T-helper 1 cell treated with Interleukin-12 subunit alpha and Interleukin-12 subunit beta and Interleukin-4 antibody, amounts not matched to agents 30 μg/mL and 1 μg/mL, for 36 hours (primary cell): ENCODE measurements at regions not wholly inside any gene's neighbourhood (a gene's known extent, or its start where the extent isn't known, plus 50 kb on each side); places are given as distances from the start of the nearest gene placed in this dataset.

Source experiments
- H3K27ac Mint-ChIP-seq: one replicate; pipeline ENCODE4 v1.8.0; 2021; ENCODE audit warnings: mild to moderate bottlenecking, mixed read lengths
- H3K27me3 Mint-ChIP-seq: one replicate; pipeline ENCODE4 v1.8.0; 2021; ENCODE audit warnings: low read depth, mixed read lengths
- H3K36me3 Mint-ChIP-seq: one replicate; pipeline ENCODE4 v1.8.0; 2021; ENCODE audit warnings: low read depth, mixed read lengths
- H3K4me1 Mint-ChIP-seq: one replicate; pipeline ENCODE4 v1.8.0; 2021; ENCODE audit warnings: low read depth, mixed read lengths
- H3K4me3 Mint-ChIP-seq: one replicate; pipeline ENCODE4 v1.8.0; 2021; ENCODE audit warnings: mild to moderate bottlenecking, moderate library complexity, mixed read lengths
- H3K9me3 Mint-ChIP-seq: one replicate; pipeline ENCODE4 v1.8.0; 2021; ENCODE audit warnings: mixed read lengths

- Mint-ChIP-seq H3K4me1 (no peaks in the 10 kb centered on the region), H3K4me3 (no peak overlapping the region), H3K27ac (no peak overlapping the region), H3K9me3 (peaks cover 11% of the 10 kb centered on the region), H3K27me3 (no peaks in the 10 kb centered on the region), H3K36me3 (no peaks in the 10 kb centered on the region)
Observed at GRCh38 chr22:47445212-47445611, 682.8 kb downstream of the TBC1D22A start.

- H3K4me3 Mint-ChIP-seq, result no peak overlapping the region
- H3K4me1 Mint-ChIP-seq, result no peaks in the 10 kb centered on the region
- H3K27me3 Mint-ChIP-seq, result no peaks in the 10 kb centered on the region
- H3K27ac Mint-ChIP-seq, result no peak overlapping the region
- H3K9me3 Mint-ChIP-seq, result peaks cover 11% of the 10 kb centered on the region
- H3K36me3 Mint-ChIP-seq, result no peaks in the 10 kb centered on the region
Observed at GRCh38 chr22:47444746-47445065, 682.3 kb downstream of the TBC1D22A start.

DNA sequence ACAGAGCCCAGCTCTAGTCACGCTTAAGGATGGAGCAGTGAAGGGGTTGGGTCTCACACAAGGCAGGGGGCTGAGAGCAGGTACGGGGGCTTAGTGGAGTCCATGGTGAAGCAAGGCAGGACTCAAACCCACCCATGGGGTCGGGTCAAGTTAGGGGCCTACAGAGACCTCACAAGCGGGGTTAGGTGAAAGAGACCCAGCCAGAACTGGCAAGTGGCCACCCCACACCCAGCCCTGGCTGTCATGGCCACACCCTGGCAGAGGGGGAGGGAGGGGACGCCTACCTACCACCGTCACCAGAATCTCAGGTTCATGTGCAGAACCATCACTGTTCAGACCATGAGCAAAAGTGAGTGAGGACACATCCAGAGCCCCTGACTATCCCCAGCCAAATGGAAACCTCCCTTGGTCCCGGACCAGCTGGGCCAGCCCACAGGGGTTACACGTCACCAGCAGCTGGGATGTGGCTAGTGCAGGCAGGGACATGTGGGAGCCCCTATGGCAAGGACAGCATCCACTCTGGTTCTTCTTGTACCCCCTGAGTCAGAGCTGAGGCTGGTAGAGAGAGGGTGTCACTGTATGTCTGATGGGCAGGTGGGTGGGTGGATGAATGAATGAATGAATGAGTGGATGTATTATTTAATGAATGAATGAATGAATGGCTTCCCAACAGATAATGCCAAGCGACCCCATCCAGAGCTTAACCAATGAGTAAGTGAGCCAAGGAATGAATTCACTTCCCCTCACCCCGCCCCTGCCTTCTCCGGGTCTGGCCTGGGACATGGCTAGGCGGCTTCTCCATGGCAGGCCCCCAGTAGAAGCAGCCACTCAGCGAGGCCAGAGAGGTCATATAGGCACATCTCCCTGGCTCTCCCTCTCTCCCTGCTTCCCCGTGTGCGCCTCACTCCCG, 681.6 kb downstream of the TBC1D22A start:
- Mint-ChIP-seq H3K27me3 (no peaks in the 10 kb centered on the region), H3K36me3 (no peaks in the 10 kb centered on the region), H3K4me1 (no peaks in the 10 kb centered on the region), H3K9me3 (peaks cover 11% of the 10 kb centered on the region), H3K4me3 (no peak overlapping the region), H3K27ac (no peak overlapping the region)

DNA sequence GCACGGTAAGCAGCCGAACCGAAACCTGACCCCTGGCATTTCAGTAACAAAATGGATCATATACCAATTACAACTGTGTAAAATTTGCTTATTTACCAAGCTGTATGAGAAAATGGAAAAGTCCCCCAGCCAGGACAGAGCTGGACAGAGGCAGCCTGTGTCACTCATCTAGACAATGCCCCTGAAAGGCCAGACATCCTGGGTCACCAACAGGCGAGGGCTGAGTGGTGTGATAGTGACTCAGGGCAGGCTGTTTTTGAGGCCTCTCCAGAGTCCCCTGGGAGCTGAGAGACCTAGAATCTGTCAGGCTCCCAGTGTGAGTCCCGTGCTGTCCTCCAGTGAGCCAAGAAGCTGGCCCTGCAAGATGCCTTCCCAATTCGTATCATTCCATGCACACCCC, 680.4 kb downstream of the TBC1D22A start:
- H3K9me3 Mint-ChIP-seq, result peaks cover 11% of the 10 kb centered on the region
- H3K36me3 Mint-ChIP-seq, result no peaks in the 10 kb centered on the region
- H3K27ac Mint-ChIP-seq, result no peak overlapping the region
- no peaks in the 10 kb centered on the region for H3K4me1 Mint-ChIP-seq
- no peaks in the 10 kb centered on the region for H3K27me3 Mint-ChIP-seq
- no peak overlapping the region for H3K4me3 Mint-ChIP-seq

- Mint-ChIP-seq H3K4me3 (no peak overlapping the region), H3K9me3 (peaks cover 11% of the 10 kb centered on the region), H3K4me1 (no peaks in the 10 kb centered on the region), H3K36me3 (no peaks in the 10 kb centered on the region), H3K27ac (no peak overlapping the region), H3K27me3 (no peaks in the 10 kb centered on the region)
Observed at GRCh38 chr22:47439643-47440265, 677.3 kb downstream of the TBC1D22A start.

GRCh38 chr22:47437636-47438035, 675.2 kb downstream of the TBC1D22A start:
- H3K36me3 Mint-ChIP-seq, result no peaks in the 10 kb centered on the region
- H3K4me3 Mint-ChIP-seq, result no peak overlapping the region
- H3K9me3 Mint-ChIP-seq, result peaks cover 9% of the 10 kb centered on the region
- H3K27ac Mint-ChIP-seq, result no peak overlapping the region
- H3K4me1 Mint-ChIP-seq, result no peaks in the 10 kb centered on the region
- H3K27me3 Mint-ChIP-seq, result no peaks in the 10 kb centered on the region

- Mint-ChIP-seq H3K36me3 (no peaks in the 10 kb centered on the region), H3K4me1 (no peaks in the 10 kb centered on the region), H3K4me3 (no peak overlapping the region), H3K27me3 (no peaks in the 10 kb centered on the region), H3K27ac (no peak overlapping the region), H3K9me3 (peaks cover 8% of the 10 kb centered on the region)
Observed at GRCh38 chr22:47437110-47437509, 674.7 kb downstream of the TBC1D22A start.

DNA sequence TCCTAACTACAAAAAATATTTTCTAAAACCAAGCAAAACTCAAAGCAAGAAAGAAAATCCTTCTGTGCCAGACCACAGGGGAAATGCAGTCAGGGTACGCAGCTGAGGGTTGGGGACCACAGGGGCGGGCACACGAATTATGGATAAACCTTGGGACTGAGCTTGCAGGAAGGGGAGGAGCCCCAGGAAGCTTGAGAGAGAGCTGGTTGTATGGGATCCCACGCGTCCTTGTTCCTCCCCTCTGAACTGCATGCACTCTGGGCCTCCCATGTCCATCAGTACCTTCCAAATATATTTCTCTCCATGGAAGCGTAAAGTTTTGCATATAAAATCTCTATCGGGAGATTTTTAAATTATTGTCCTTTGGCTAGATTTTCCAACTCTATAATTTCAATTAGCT, 673.4 kb downstream of the TBC1D22A start:
- H3K9me3 Mint-ChIP-seq, result peaks cover 8% of the 10 kb centered on the region
- no peaks in the 10 kb centered on the region for H3K4me1 Mint-ChIP-seq
- H3K27ac Mint-ChIP-seq, result no peak overlapping the region
- no peaks in the 10 kb centered on the region for H3K36me3 Mint-ChIP-seq
- H3K27me3 Mint-ChIP-seq, result no peaks in the 10 kb centered on the region
- no peak overlapping the region for H3K4me3 Mint-ChIP-seq

DNA sequence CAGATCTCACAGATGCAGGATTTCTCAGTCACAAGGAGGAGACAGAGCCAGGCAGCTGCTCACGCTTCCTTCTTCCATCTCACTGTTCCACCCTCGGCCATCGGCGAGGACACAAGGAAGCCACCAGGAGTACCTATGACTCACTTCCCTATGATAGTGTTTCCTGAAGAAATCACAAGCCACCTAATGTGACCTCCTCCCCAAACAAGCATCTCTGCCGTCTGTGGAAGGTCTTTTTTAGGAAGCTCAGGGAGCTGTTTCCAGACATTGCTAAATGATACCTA, 672.7 kb downstream of the TBC1D22A start:
- Mint-ChIP-seq H3K36me3 (no peaks in the 10 kb centered on the region), H3K4me1 (no peaks in the 10 kb centered on the region), H3K9me3 (peaks cover 8% of the 10 kb centered on the region), H3K27ac (no peak overlapping the region), H3K27me3 (no peaks in the 10 kb centered on the region), H3K4me3 (no peak overlapping the region)

GRCh38 chr22:47434336-47435203, 672.1 kb downstream of the TBC1D22A start:
- H3K4me1 Mint-ChIP-seq, result no peaks in the 10 kb centered on the region
- H3K27ac Mint-ChIP-seq, result no peak overlapping the region
- H3K4me3 Mint-ChIP-seq, result no peak overlapping the region
- peaks cover 8% of the 10 kb centered on the region for H3K9me3 Mint-ChIP-seq
- no peaks in the 10 kb centered on the region for H3K27me3 Mint-ChIP-seq
- H3K36me3 Mint-ChIP-seq, result no peaks in the 10 kb centered on the region

GRCh38 chr22:47433627-47434026, 671.2 kb downstream of the TBC1D22A start:
- Mint-ChIP-seq H3K9me3 (peaks cover 8% of the 10 kb centered on the region), H3K36me3 (no peaks in the 10 kb centered on the region), H3K27me3 (no peaks in the 10 kb centered on the region), H3K4me3 (no peak overlapping the region), H3K27ac (no peak overlapping the region), H3K4me1 (no peaks in the 10 kb centered on the region)

DNA sequence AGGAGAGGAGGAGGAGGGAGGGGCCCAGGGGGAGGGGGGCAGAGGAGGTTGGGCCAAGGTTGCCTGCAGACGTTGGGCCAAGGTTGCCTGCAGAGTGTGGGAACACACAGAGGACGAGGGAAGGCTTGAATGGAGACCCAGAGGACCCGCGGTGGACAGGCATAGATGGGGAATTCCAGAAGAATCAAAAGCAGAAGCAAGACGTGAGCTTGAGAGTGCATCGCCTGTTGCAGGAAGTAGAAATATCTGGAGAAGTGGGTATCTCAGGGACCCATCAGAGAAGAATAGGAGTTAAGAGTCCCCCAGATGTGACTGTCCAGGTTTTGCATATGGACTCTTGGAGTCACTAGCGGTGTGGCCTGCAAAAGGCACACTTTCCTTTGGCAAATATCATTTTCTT, 670.2 kb downstream of the TBC1D22A start:
- Mint-ChIP-seq H3K9me3 (peaks cover 8% of the 10 kb centered on the region), H3K4me1 (no peaks in the 10 kb centered on the region), H3K27me3 (no peaks in the 10 kb centered on the region), H3K36me3 (no peaks in the 10 kb centered on the region), H3K27ac (no peak overlapping the region), H3K4me3 (no peak overlapping the region)

DNA sequence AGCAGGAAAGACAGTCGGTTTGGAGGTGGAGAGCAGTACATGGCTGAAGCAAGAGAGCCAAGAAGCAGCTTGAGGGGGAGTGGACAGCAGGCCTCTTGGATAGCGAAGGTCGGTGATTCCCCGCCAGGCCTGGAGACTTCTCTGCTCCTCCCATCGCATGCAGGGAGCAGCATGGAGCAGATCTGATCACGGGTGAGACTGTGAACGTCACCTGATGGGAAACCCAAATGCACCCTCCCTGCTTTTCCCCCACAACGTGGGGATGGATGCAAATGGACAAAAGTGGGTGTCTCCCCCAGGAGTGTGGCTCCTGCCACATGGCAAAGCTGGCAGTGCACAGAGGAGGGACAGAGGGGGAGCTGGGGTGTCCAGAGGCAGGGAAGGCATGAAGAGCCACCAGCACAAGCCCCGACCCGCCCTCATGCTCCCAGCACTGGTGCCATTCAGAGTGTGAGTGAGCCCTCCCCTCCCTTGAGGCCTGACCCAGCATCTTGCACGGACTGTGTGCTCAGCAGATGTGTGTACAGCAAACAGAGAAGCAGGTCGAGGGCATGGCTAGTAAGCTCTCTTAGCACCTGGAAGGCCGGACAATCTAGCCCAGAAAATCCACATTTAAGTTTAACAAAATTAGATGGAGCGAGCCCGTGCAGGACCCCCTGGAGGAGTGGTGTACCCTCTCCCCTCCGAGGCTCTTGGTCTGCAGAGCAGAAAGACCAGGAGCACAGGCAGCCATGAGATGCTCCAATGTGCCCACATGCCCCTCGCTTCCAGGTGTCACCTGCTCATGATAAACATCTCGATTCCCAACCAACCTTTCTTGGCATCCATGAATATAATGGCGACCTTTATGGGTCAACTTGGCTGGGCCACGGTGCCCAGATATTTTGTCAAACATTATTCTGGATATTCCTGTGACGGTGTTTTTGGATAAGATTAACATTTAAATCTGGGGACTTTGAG, 661.7 kb downstream of the TBC1D22A start:
- no peaks in the 10 kb centered on the region for H3K9me3 Mint-ChIP-seq
- no peaks in the 10 kb centered on the region for H3K4me1 Mint-ChIP-seq
- no peaks in the 10 kb centered on the region for H3K36me3 Mint-ChIP-seq
- H3K27me3 Mint-ChIP-seq, result no peaks in the 10 kb centered on the region
- H3K27ac Mint-ChIP-seq, result no peak overlapping the region
- no peak overlapping the region for H3K4me3 Mint-ChIP-seq

GRCh38 chr22:47423266-47423665, 660.8 kb downstream of the TBC1D22A start:
- H3K4me1 Mint-ChIP-seq, result no peaks in the 10 kb centered on the region
- H3K36me3 Mint-ChIP-seq, result no peaks in the 10 kb centered on the region
- no peaks in the 10 kb centered on the region for H3K9me3 Mint-ChIP-seq
- no peaks in the 10 kb centered on the region for H3K27me3 Mint-ChIP-seq
- H3K27ac Mint-ChIP-seq, result no peak overlapping the region
- no peak overlapping the region for H3K4me3 Mint-ChIP-seq
